ENCODE measurements at regions not wholly inside any gene's neighbourhood (a gene's known extent, or its start where the extent isn't known, plus 50 kb on each side); places are given as distances from the start of the nearest gene placed in this dataset.
"Not testable (repeated sequence)": the region's sequence is repeated elsewhere in the genome, so short reads cannot be mapped to it uniquely, and the experiment has no call there.

GRCh38 chr4:33448948-33449347 lies 2728.8 kb downstream of the PCDH7 start:
- DNase-seq, result no peak

GRCh38 chr4:33453436-33453835 lies 2733.3 kb downstream of the PCDH7 start:
- DNase-seq, result peak; percentile 15

- DNase-seq, result no peak
These were observed 2733.7 kb downstream of the PCDH7 start for GRCh38 chr4:33453916-33454315.

GRCh38 chr4:33465565-33465964 lies 2745.4 kb downstream of the PCDH7 start:
- no peak for DNase-seq

- no peak for DNase-seq
These were observed 2747.1 kb downstream of the PCDH7 start for GRCh38 chr4:33467291-33467690.

- DNase-seq, result no peak
These were observed 2750.6 kb downstream of the PCDH7 start for GRCh38 chr4:33470805-33471204.

GRCh38 chr4:33477715-33478114 lies 2757.5 kb downstream of the PCDH7 start:
- DNase-seq, result no peak

- DNase-seq, result peak; percentile 91
These were observed 2761.5 kb downstream of the ARAP2 start for GRCh38 chr4:33482773-33483172.

- no peak for DNase-seq
These were observed 2759.2 kb downstream of the ARAP2 start for GRCh38 chr4:33485111-33485510.

- peak; percentile 26 for DNase-seq
These were observed 2751.1 kb downstream of the ARAP2 start for GRCh38 chr4:33493231-33493630.

- peak; percentile 87 for DNase-seq
These were observed 2750.2 kb downstream of the ARAP2 start for GRCh38 chr4:33494150-33494549.

GRCh38 chr4:33501587-33501986 lies 2742.7 kb downstream of the ARAP2 start:
- not testable (repeated sequence) for DNase-seq

- DNase-seq, result no peak
These were observed 2731.9 kb downstream of the ARAP2 start for GRCh38 chr4:33512397-33512796.

- DNase-seq, result no peak
These were observed 2725.5 kb downstream of the ARAP2 start for GRCh38 chr4:33518856-33519255.

- DNase-seq, result no peak
These were observed 2711.5 kb downstream of the ARAP2 start for GRCh38 chr4:33532821-33533220.

GRCh38 chr4:33536898-33537297 lies 2707.4 kb downstream of the ARAP2 start:
- no peak for DNase-seq

GRCh38 chr4:33537527-33537926 lies 2706.8 kb downstream of the ARAP2 start:
- DNase-seq, result no peak

- DNase-seq, result no peak
These were observed 2700.3 kb downstream of the ARAP2 start for GRCh38 chr4:33543941-33544450.

GRCh38 chr4:33551244-33551643 lies 2693.1 kb downstream of the ARAP2 start:
- DNase-seq, result no peak

GRCh38 chr4:33561259-33561658 lies 2683.1 kb downstream of the ARAP2 start:
- no peak for DNase-seq

GRCh38 chr4:33566649-33567048 lies 2677.7 kb downstream of the ARAP2 start:
- DNase-seq, result no peak

GRCh38 chr4:33577791-33578190 lies 2666.5 kb downstream of the ARAP2 start:
- peak; percentile 54 for DNase-seq

GRCh38 chr4:33579951-33580350 lies 2664.4 kb downstream of the ARAP2 start:
- no peak for DNase-seq

GRCh38 chr4:33592701-33593100 lies 2651.6 kb downstream of the ARAP2 start:
- DNase-seq, result peak; percentile 46

GRCh38 chr4:33606951-33607350 lies 2637.4 kb downstream of the ARAP2 start:
- DNase-seq, result no peak

GRCh38 chr4:33616121-33616520 lies 2628.2 kb downstream of the ARAP2 start:
- no peak for DNase-seq

Data from DMS53 (cell line).